Thymus (tissue), 11 donors: ENCODE measurements at regions not wholly inside any gene's neighbourhood (a gene's known extent, or its start where the extent isn't known, plus 50 kb on each side); places are given as distances from the start of the nearest gene placed in this dataset.

ENCODE experiments used
- DNase-seq, 9 donors: peaks; one replicate each; pipeline ENCODE4 v3.0.0-alpha.2; 2013; ENCODE audit warnings: low spot score in 9 of 9, low read depth in 6 of 9, missing footprints in 1 of 9
- H3K27ac ChIP-seq, 2 donors: one replicate each; pipeline ENCODE4 v1.5.1; 2013; ENCODE audit warnings: control low read depth in 1 of 2, low read depth in 1 of 2, low read length in 1 of 2, mild to moderate bottlenecking in 1 of 2, moderate library complexity in 1 of 2
- H3K27me3 ChIP-seq, 2 donors: one replicate each; pipeline ENCODE4 v1.5.1; 2013; ENCODE audit warnings: low read length in 1 of 2; ENCODE audit not compliant: control insufficient read depth in 2 of 2, insufficient read depth in 1 of 2
- H3K36me3 ChIP-seq, 2 donors: one replicate each; pipeline ENCODE4 v1.5.1; 2013; ENCODE audit warnings: low read length in 1 of 2, mild to moderate bottlenecking in 1 of 2, moderate library complexity in 1 of 2; ENCODE audit not compliant: control insufficient read depth in 2 of 2, insufficient read depth in 2 of 2
- H3K4me1 ChIP-seq, 2 donors: one replicate each; pipeline ENCODE4 v1.5.1; 2013; ENCODE audit warnings: low read length in 2 of 2; ENCODE audit not compliant: control insufficient read depth in 2 of 2, insufficient read depth in 2 of 2
- H3K4me3 ChIP-seq, 2 donors: one replicate each; pipeline ENCODE4 v1.5.1; 2013; ENCODE audit warnings: low read length in 2 of 2, control low read depth in 1 of 2, mild to moderate bottlenecking in 1 of 2
- H3K9me3 ChIP-seq, 2 donors: one replicate each; pipeline ENCODE4 v1.5.1; 2013; ENCODE audit warnings: low read length in 1 of 2, mild to moderate bottlenecking in 1 of 2; ENCODE audit not compliant: control insufficient read depth in 2 of 2, insufficient read depth in 1 of 2
- WGBS: extraction: QIAGEN DNeasy Blood & Tissue Kit; methylation state at CpG from one replicate; pipeline ENCODE4 v1.1.7; 2013; 5-methylcytosine and 5-hydroxymethylcytosine counted together
- donor health status: healthy.

DNA sequence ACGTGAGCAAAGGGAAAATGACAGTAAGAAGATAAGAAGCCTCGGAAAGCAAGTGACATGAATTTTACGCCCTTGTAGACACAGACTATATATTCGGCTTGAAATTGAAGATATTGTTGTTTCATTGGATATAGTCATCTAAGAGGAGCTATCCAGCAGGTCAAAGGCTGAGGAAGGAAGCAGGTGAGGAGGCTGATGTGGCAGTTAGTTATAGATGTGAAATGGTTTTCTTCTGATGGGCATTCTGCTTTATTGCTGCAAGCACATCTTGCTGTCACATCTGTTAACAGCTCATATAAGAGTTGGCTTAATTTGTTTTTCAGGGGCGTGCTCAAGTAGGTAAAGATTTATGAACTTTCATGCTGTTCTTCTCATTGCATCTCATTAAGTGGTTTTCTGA lies 146.1 kb downstream of the KLF5 start:
- 87% methylated on average over 5 of the region's 5 CpGs for WGBS
- Histone ChIP-seq H3K27ac (no peak overlapping the region), H3K4me3 (no peak overlapping the region), H3K9me3 (no peaks in the 10 kb centered on the region), H3K4me1 (no peaks in the 10 kb centered on the region), H3K36me3 (no peaks in the 10 kb centered on the region), H3K27me3 (no peaks in the 10 kb centered on the region)
- no peak for DNase-seq

GRCh38 chr13:73201626-73202025 lies 142.8 kb downstream of the KLF5 start:
- Histone ChIP-seq H3K27ac (no peak overlapping the region), H3K4me1 (no peaks in the 10 kb centered on the region), H3K9me3 (no peaks in the 10 kb centered on the region), H3K27me3 (no peaks in the 10 kb centered on the region), H3K36me3 (no peaks in the 10 kb centered on the region), H3K4me3 (no peak overlapping the region)
- WGBS: 94% methylated on average over 2 of the region's 2 CpGs
- no peak for DNase-seq

DNA sequence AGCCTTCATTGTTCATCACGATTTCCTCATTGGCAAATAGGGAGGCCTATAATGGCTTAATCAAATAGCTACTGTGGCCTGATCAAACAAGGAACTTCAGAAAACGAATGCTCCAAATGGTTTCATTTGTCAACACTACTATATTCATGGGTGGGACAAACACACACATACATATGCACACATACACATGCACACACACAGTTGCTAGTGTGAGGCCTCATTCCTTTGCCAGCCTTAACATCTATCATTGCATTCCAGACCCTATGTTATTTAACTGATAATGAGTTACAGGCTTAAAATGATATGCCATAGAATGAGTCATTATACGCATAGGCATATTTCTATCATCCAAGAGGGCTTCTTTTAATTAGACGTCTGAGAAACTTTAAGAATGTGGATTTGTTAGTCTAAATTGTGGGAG lies 140.2 kb downstream of the KLF5 start:
- Histone ChIP-seq H3K9me3 (no peaks in the 10 kb centered on the region), H3K27ac (no peak overlapping the region), H3K27me3 (no peaks in the 10 kb centered on the region), H3K4me3 (no peak overlapping the region), H3K36me3 (no peaks in the 10 kb centered on the region), H3K4me1 (no peaks in the 10 kb centered on the region)
- DNase-seq: no peak
- 95% methylated on average over 4 of the region's 4 CpGs for WGBS

- DNase-seq: no peak
- Histone ChIP-seq H3K27me3 (no peaks in the 10 kb centered on the region), H3K36me3 (no peaks in the 10 kb centered on the region), H3K9me3 (no peaks in the 10 kb centered on the region), H3K27ac (no peak overlapping the region), H3K4me1 (no peaks in the 10 kb centered on the region), H3K4me3 (no peak overlapping the region)
These were observed 136.3 kb downstream of the KLF5 start for GRCh38 chr13:73195091-73195490.

- Histone ChIP-seq H3K9me3 (no peaks in the 10 kb centered on the region), H3K36me3 (no peaks in the 10 kb centered on the region), H3K27ac (no peak overlapping the region), H3K4me3 (no peak overlapping the region), H3K4me1 (no peaks in the 10 kb centered on the region), H3K27me3 (no peaks in the 10 kb centered on the region)
- 95% methylated on average over 4 of the region's 4 CpGs for WGBS
- no peak for DNase-seq
These were observed 135.5 kb downstream of the KLF5 start for GRCh38 chr13:73194310-73194709.

DNA sequence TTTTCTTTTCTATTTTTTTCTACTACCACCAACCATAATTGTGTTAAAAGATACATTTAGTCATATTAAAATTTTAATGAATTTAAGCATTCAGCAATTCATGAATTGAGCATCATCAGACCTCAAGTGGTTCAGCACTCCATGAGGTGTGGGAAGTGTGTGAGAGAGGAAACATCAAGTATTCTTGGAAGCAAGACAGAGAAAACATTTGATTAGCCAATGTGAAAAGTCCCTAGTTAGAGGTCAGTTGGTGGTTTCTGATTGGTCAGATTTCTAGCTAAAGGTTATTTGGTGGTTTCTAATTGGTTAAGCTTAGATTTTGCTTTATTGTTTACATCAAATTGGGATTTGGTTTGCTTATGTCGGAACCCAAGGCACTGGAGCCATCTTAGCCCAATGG lies 134.7 kb downstream of the KLF5 start:
- 92% methylated on average over 1 of the region's 1 CpG for WGBS
- H3K9me3 ChIP-seq: no peaks in the 10 kb centered on the region
- no peaks in the 10 kb centered on the region for H3K4me1 ChIP-seq
- no peak overlapping the region for H3K4me3 ChIP-seq
- no peaks in the 10 kb centered on the region for H3K36me3 ChIP-seq
- H3K27me3 ChIP-seq: no peaks in the 10 kb centered on the region
- no peak for DNase-seq
- H3K27ac ChIP-seq: no peak overlapping the region

GRCh38 chr13:73190477-73190876 lies 131.7 kb downstream of the KLF5 start:
- H3K4me1 ChIP-seq: no peaks in the 10 kb centered on the region
- no peak overlapping the region for H3K27ac ChIP-seq
- no peak for DNase-seq
- H3K4me3 ChIP-seq: no peak overlapping the region
- H3K27me3 ChIP-seq: no peaks in the 10 kb centered on the region
- 89% methylated on average over 5 of the region's 5 CpGs for WGBS
- no peaks in the 10 kb centered on the region for H3K36me3 ChIP-seq
- H3K9me3 ChIP-seq: peaks cover 0 to 3% of the 10 kb centered on the region in 2 donors

DNA sequence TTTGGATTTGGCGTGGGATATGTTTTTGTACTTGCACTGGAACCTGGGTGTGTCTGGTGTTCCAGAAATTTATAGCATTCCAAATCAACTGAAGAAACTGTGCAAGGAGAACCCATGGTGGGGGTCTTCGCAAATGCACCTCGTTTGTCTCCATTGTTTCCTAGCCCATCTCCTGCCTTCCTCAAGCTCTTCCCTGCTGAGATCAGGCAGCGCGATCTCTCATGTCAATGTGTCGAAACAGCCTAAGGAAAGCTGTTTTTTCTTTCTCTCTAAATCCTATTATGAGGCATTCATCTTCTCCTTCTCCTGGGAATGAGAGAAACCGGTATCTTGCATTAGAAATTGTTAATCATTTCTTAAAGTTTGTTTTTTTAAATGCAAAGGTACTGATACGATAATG lies 131.0 kb downstream of the KLF5 start:
- 94% methylated on average over 8 of the region's 8 CpGs for WGBS
- Histone ChIP-seq H3K9me3 (peaks cover 0 to 3% of the 10 kb centered on the region in 2 donors), H3K27ac (no peak overlapping the region), H3K36me3 (no peaks in the 10 kb centered on the region), H3K4me1 (no peaks in the 10 kb centered on the region), H3K27me3 (no peaks in the 10 kb centered on the region), H3K4me3 (no peak overlapping the region)
- DNase-seq: no peak

- no peak overlapping the region for H3K4me3 ChIP-seq
- 91% methylated on average over 2 of the region's 2 CpGs for whole genome bisulfite sequencing
- H3K27me3 ChIP-seq: no peaks in the 10 kb centered on the region
- H3K4me1 ChIP-seq: no peaks in the 10 kb centered on the region
- no peak for DNase-seq
- H3K9me3 ChIP-seq: peaks cover 0 to 3% of the 10 kb centered on the region in 2 donors
- H3K36me3 ChIP-seq: no peaks in the 10 kb centered on the region
- H3K27ac ChIP-seq: no peak overlapping the region
These were observed 130.6 kb downstream of the KLF5 start for GRCh38 chr13:73189362-73189761.

DNA sequence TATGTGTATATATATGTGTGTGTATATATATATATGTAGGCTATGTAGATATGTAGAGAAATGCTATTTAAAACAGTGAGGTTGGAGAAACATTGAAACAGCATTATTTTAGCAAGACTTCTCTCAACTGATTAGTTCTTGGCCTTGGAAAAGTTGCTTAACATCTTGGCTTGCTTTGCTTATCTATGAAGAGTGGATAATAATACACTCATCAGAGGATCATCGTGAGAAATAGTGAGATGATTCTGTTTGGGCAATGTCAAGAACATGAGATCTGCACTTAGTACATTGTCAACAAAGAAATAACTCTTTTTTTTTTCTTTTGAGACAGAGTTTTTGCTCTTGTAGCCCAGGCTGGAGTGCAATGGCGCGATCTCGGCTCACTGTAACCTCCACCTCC lies 128.3 kb downstream of the KLF5 start:
- no peaks in the 10 kb centered on the region for H3K36me3 ChIP-seq
- H3K27me3 ChIP-seq: no peaks in the 10 kb centered on the region
- H3K4me3 ChIP-seq: no peak overlapping the region
- DNase-seq: no peak
- WGBS: 98% methylated on average over 4 of the region's 4 CpGs
- peaks cover 0 to 3% of the 10 kb centered on the region in 2 donors for H3K9me3 ChIP-seq
- H3K27ac ChIP-seq: no peak overlapping the region
- H3K4me1 ChIP-seq: no peaks in the 10 kb centered on the region
